Activated naive CD4-positive, alpha-beta T cell treated with anti-CD3 and anti-CD28 coated beads, Interleukin-2, amount 50 U/mL, for 72 hours (primary cell): ENCODE measurements at regions not wholly inside any gene's neighbourhood (a gene's known extent, or its start where the extent isn't known, plus 50 kb on each side); places are given as distances from the start of the nearest gene placed in this dataset.
"Not testable (repeated sequence)": the region's sequence is repeated elsewhere in the genome, so short reads cannot be mapped to it uniquely, and the experiment has no call there.

Source experiments
- ATAC-seq, 2 donors: fragments of 150-1000 bp; cut with Tn5 transposase; 2 replicates each; pipeline ENCODE4 v1.10.0; 2021; ENCODE audit warnings: mild to moderate bottlenecking in 2 of 2, moderate library complexity in 2 of 2
- DNase-seq, 2 donors: peaks; one replicate each; pipeline ENCODE4 v3.0.0; 2021 to 2022; ENCODE audit warnings: low spot score in 2 of 2
- H3K27ac Mint-ChIP-seq, 2 donors: one replicate each; pipeline ENCODE4 v1.8.0; 2022; ENCODE audit warnings: mild to moderate bottlenecking in 2 of 2, mixed read lengths in 2 of 2
- H3K36me3 Mint-ChIP-seq, 2 donors: one replicate each; pipeline ENCODE4 v1.8.0; 2022; ENCODE audit warnings: mixed read lengths in 2 of 2
- H3K9me3 Mint-ChIP-seq, 2 donors: one replicate each; pipeline ENCODE4 v1.8.0; 2022; ENCODE audit warnings: mixed read lengths in 2 of 2

DNA sequence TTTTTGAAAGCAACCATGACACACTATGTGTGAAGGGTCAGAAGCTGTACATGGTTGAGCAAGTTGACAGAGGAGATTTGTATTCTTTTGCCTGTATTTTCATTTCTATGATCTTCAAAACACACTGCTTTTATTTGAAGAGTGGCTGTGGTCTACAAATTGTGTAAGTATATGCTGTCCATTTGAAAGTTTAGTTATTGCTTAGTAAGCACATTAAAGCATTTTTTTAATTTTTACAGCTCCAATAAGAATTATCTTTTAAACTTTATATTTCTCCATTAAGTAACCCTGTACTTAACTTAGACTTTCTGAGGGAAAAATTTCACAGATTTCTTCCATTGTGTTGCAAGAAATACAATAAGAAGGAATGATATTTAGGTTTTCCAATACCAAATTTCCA, 915.2 kb downstream of the SLC6A15 start:
- Mint-ChIP-seq H3K9me3 (peaks cover 0 to 4% of the 10 kb centered on the region in 2 donors), H3K36me3 (no peaks in the 10 kb centered on the region), H3K27ac (no peak overlapping the region)
- no peak for ATAC-seq
- DNase-seq = no peak

DNA sequence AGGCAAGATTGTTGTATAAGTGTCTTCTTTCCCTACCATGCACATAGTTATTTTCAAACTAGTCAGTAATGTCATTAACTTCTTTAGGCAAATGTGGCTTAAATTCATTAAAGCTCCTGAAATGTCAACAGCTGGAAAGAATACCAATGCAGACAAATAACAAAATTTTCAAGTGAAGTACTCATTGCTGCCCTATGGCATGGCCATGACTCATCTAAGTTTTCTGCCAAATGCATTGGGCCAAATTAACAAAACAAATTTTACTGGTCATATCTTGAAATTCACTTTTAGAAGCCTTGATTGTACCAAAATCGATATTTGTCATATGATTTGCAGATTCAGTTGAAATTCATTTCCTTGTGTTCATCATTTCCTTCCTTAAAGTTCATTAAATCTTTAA, 915.9 kb downstream of the SLC6A15 start:
- ATAC-seq = no peak
- DNase-seq = no peak
- Mint-ChIP-seq H3K9me3 (peaks cover 0 to 4% of the 10 kb centered on the region in 2 donors), H3K36me3 (no peaks in the 10 kb centered on the region), H3K27ac (no peak overlapping the region)

GRCh38 chr12:83985084-83985483, 927.5 kb downstream of the SLC6A15 start:
- DNase-seq = no peak
- Mint-ChIP-seq H3K36me3 (no peaks in the 10 kb centered on the region), H3K27ac (no peak overlapping the region), H3K9me3 (peaks cover 0 to 4% of the 10 kb centered on the region in 2 donors)
- no peak for ATAC-seq

GRCh38 chr12:83980398-83980797, 932.2 kb downstream of the SLC6A15 start:
- no peak for DNase-seq
- Mint-ChIP-seq H3K9me3 (peaks cover 10 to 14% of the 10 kb centered on the region in 2 donors), H3K27ac (no peak overlapping the region), H3K36me3 (no peaks in the 10 kb centered on the region)
- ATAC-seq = no peak

- ATAC-seq (no peak), DNase-seq (no peak)
- Mint-ChIP-seq H3K36me3 (no peaks in the 10 kb centered on the region), H3K27ac (peak overlapping the region in 1 of 2 donors; percentile 65), H3K9me3 (peaks cover 10 to 14% of the 10 kb centered on the region in 2 donors)
These were observed 932.8 kb downstream of the SLC6A15 start for GRCh38 chr12:83979785-83980184.

- Mint-ChIP-seq H3K9me3 (peaks cover 0 to under 1% of the 10 kb centered on the region in 2 donors), H3K36me3 (no peaks in the 10 kb centered on the region), H3K27ac (no peak overlapping the region)
- DNase-seq (no peak), ATAC-seq (no peak)
These were observed 940.8 kb downstream of the SLC6A15 start for GRCh38 chr12:83971781-83972180.

GRCh38 chr12:83960767-83961166, 951.8 kb downstream of the SLC6A15 start:
- H3K27ac Mint-ChIP-seq = no peak overlapping the region
- no peak for ATAC-seq
- H3K9me3 Mint-ChIP-seq = peaks cover 3 to 4% of the 10 kb centered on the region in 2 donors

GRCh38 chr12:83958997-83959396, 953.6 kb downstream of the SLC6A15 start:
- no peak for DNase-seq
- Mint-ChIP-seq H3K9me3 (peaks cover 3 to 4% of the 10 kb centered on the region in 2 donors), H3K36me3 (no peaks in the 10 kb centered on the region), H3K27ac (no peak overlapping the region)
- ATAC-seq = no peak

More at GRCh38 chr12:83960767-83961166, 951.8 kb downstream of the SLC6A15 start:
- no peak for DNase-seq
- no peaks in the 10 kb centered on the region for H3K36me3 Mint-ChIP-seq

DNA sequence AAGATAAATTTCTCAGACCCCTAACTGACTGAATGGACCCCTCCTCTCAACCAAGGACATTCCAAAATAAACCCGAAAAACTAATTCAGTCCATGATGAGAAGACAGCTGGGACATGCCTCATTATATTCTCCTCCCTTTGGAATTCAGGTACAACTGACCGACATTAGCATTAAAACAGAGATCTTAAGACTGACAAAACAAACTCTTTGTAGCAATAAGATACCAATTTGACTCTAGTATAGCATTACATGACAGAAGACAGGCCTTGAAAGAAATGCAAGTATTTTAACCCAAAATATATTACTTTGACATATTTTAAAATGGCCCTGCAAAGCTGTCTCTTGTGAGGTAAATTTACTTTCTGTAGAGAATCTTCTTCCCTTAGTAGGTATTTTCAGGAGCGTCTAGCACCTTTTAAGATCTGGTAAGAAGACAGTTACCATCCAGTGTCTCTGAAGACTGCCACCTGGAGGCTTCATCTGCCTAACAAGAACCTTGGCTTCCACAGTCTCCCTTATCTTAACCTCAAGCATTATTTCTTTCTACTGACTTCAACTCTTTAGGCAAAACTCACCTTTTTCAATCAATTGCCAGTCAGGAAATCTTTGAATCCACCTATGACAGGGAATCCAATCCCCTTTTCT, 957.5 kb downstream of the SLC6A15 start:
- Mint-ChIP-seq H3K9me3 (no peaks in the 10 kb centered on the region), H3K36me3 (no peaks in the 10 kb centered on the region), H3K27ac (no peak overlapping the region)
- DNase-seq = no peak
- ATAC-seq = no peak

DNA sequence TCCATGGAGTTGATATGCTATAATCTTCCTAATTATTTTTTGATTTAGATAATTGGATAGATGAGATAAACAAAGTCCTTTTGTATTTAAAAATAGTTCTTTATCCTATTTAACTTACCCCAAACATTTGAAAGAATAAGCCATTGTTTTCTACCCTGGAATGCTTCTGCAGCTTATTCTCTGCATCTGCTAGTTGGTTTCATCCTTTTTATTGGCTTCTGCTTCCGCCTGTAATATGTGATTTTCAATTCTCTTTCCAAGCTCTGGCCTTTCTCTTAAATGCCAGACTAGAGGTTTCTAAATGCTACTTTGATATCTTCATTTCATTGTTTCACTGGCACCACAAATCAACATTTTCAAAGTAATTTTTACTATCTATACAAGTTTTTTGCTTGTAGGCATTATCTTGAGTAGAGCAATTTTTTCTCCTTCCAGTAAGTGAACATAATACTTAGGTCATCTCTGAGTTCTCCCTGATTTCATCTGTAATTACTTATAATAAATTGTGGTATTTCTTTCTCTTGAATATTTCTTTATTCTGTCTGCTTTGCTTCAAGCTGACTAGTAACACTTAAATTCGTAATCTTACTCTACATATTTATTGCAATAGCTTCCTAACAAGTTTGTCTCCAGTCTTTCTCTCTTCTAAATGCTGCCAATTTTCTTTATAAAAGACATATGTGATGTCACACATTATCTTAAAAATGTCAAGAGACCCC, 958.4 kb downstream of the SLC6A15 start:
- no peaks in the 10 kb centered on the region for H3K36me3 Mint-ChIP-seq
- ATAC-seq (no peak), DNase-seq (no peak)
- no peaks in the 10 kb centered on the region for H3K9me3 Mint-ChIP-seq
- H3K27ac Mint-ChIP-seq = no peak overlapping the region

DNA sequence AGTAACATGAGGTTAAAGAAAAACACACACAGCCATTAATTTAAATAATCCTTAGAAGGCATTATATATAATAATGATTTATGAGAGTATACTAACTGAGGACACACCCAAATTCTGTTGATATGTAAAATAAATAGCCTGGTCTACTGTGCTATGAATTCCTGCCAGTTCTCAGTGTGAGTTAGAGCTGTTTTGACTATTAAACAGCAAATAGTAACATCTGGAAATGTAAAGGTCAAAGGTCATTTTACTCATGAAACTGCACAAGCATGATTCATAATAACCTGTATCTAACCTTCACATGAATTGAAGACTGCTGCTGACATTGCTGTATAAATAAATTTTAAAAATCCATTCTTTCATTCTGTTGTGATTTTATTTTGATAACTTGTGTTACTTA, 966.7 kb downstream of the SLC6A15 start:
- DNase-seq = no peak
- Mint-ChIP-seq H3K27ac (no peak overlapping the region), H3K36me3 (no peaks in the 10 kb centered on the region), H3K9me3 (peaks cover 0 to 4% of the 10 kb centered on the region in 2 donors)
- no peak for ATAC-seq

- ATAC-seq = no peak
- no peak overlapping the region for H3K27ac Mint-ChIP-seq
- H3K9me3 Mint-ChIP-seq = no peaks in the 10 kb centered on the region
- no peaks in the 10 kb centered on the region for H3K36me3 Mint-ChIP-seq
- DNase-seq = no peak
These were observed 972.9 kb downstream of the SLC6A15 start for GRCh38 chr12:83939718-83940117.

- H3K36me3 Mint-ChIP-seq = no peaks in the 10 kb centered on the region
- H3K9me3 Mint-ChIP-seq = peaks cover 5 to 6% of the 10 kb centered on the region in 2 donors
- DNase-seq (no peak), ATAC-seq (no peak)
- no peak overlapping the region for H3K27ac Mint-ChIP-seq
These were observed 979.0 kb downstream of the SLC6A15 start for GRCh38 chr12:83933615-83934014.

- no peak for ATAC-seq
- H3K27ac Mint-ChIP-seq = no peak overlapping the region
These were observed 980.6 kb downstream of the SLC6A15 start for GRCh38 chr12:83932011-83932410.

GRCh38 chr12:83931451-83931850, 981.1 kb downstream of the SLC6A15 start:
- no peaks in the 10 kb centered on the region for H3K36me3 Mint-ChIP-seq
- H3K27ac Mint-ChIP-seq = no peak overlapping the region
- ATAC-seq = no peak
- H3K9me3 Mint-ChIP-seq = peaks cover 5 to 6% of the 10 kb centered on the region in 2 donors
- no peak for DNase-seq

More at GRCh38 chr12:83932011-83932410, 980.6 kb downstream of the SLC6A15 start:
- peaks cover 5 to 6% of the 10 kb centered on the region in 2 donors for H3K9me3 Mint-ChIP-seq
- DNase-seq = no peak
- H3K36me3 Mint-ChIP-seq = no peaks in the 10 kb centered on the region

- ATAC-seq, H3K27ac Mint-ChIP-seq, DNase-seq, H3K36me3 Mint-ChIP-seq, H3K9me3 Mint-ChIP-seq: not testable (repeated sequence)
These were observed 982.8 kb downstream of the SLC6A15 start for GRCh38 chr12:83929792-83930191.

GRCh38 chr12:83920821-83921547, 991.6 kb downstream of the SLC6A15 start:
- ATAC-seq = no peak

More at GRCh38 chr12:83920821-83921547, 991.6 kb downstream of the SLC6A15 start:
- no peak for DNase-seq
- H3K27ac Mint-ChIP-seq = no peak overlapping the region
- no peaks in the 10 kb centered on the region for H3K36me3 Mint-ChIP-seq
- H3K9me3 Mint-ChIP-seq = no peaks in the 10 kb centered on the region
